B cell (primary cell): ENCODE measurements at regions not wholly inside any gene's neighbourhood (a gene's known extent, or its start where the extent isn't known, plus 50 kb on each side); places are given as distances from the start of the nearest gene placed in this dataset.

ENCODE experiments used
- CTCF ChIP-seq: fragments of 200-600 bp; IDR thresholded peaks from one replicate; pipeline ENCODE4 v1.8.0; 2022; ENCODE audit warnings: antibody characterized with exemption, mild to moderate bottlenecking
- EZH2 ChIP-seq: IDR thresholded peaks from 2 replicates; pipeline ENCODE4 v1.6.1; 2012; ENCODE audit warnings: borderline replicate concordance, low read depth, mild to moderate bottlenecking, moderate library complexity, low read length; ENCODE audit not compliant: insufficient read depth, poor library complexity, severe bottlenecking

- no peak for TF ChIP-seq CTCF
- no peak for TF ChIP-seq EZH2
Observed at GRCh38 chr1:244220410-244220809, 169.3 kb downstream of the ZBTB18 start.
